ENCODE measurements at regions not wholly inside any gene's neighbourhood (a gene's known extent, or its start where the extent isn't known, plus 50 kb on each side); places are given as distances from the start of the nearest gene placed in this dataset.
A peak's percentile ranks its signal among the peaks of the same experiment; 100 is the strongest.

DNA sequence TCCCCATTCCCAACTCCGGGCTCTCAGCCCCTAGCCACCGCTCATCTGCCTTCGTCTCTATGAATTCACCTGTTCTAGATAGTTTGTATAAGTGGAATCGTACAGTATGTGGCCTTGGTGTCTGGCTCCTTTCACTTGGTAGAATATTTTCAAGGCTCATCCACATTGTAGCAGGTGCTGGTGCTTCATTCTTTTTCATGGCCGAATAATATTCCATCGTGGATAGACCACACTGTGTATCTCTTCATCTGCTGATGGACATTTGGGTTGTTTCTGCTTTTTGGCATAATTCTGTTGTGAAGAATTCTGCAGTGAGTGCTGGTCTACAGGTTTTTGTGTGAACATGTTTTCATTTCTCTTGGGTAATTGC lies 324.2 kb downstream of the SEC14L1 start:
- DNase-seq = no peak

GRCh38 chr17:77465358-77466041 lies 324.7 kb downstream of the SEC14L1 start:
- DNase-seq = peak; percentile 64

GRCh38 chr17:77466140-77466539 lies 325.4 kb downstream of the SEC14L1 start:
- DNase-seq = no peak

DNA sequence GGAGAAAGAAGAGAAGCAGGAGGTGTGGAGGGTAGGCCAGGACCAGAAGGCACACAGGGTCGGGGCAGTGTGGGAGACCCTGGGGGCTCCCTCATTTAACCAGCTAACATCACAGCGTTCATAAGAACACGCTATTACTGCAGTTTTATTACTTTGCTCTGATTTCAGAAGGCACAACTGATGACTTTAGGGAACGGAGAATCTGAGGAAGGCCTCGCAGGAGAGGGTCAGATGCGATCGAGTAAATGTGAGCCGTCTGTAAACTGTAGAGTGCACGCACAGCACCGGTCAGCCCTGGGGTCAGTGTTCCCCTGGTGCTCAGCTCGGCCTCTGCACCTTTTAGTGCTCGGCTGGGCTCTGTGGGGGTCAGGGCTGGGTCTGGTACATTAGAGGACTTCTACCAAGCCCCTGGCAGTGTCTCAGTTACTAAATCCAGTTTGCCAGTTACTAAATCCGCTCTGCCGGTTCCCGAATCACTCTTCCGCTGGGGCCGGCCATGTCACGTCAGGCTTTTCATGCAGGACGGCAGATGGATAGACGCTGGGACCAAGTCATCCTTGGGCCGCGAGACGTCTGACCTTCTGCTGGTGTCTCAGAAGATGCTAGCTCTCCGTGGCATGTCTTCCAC lies 325.9 kb downstream of the SEC14L1 start:
- no peak for DNase-seq

DNA sequence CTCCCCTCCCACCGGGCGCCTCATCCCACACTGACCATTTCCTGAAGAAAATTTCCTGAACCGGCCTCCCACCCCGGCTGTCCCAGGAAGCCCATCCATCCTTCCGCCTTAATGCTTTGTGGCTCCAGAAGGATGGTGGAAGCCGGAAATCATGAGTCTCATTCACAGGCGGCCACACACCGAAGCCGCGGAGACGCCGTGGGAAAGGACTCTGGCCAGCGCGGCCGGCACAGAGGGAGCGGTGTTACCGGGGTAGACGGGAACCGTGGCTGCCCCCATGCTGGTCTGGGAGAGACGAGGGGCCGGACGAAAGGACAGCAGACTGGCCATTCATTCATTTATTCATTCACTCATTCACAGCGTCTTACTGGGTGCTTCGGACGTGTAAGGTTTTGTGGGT lies 326.8 kb downstream of the SEC14L1 start:
- DNase-seq = no peak

- no peak for DNase-seq
Measured at GRCh38 chr17:77468897-77469296, 328.1 kb downstream of the SEC14L1 start.

DNA sequence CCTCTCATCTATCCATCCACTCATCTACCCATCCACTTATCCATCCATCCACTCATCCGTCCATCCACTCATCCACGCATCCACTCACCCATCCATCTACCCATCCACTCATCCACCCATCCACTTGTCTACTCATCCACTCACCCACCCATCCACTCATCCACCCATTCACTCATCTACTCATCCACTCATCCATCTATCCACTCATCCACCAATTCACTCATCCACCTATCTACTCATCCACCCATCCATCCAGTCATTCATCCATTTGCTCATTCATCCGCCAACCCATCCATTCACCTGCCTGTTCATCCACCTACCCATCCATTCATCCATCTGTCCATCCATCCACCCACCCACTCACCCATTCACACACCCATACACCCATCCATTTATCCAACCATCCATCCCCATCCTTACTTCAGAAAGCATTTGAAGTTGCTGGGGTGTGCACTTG lies 329.6 kb downstream of the SEC14L1 start:
- no peak for DNase-seq

- no peak for DNase-seq
Measured at GRCh38 chr17:77470800-77471733, 330.3 kb downstream of the SEC14L1 start.

GRCh38 chr17:77471984-77472461 lies 331.3 kb downstream of the SEC14L1 start:
- DNase-seq = no peak

DNA sequence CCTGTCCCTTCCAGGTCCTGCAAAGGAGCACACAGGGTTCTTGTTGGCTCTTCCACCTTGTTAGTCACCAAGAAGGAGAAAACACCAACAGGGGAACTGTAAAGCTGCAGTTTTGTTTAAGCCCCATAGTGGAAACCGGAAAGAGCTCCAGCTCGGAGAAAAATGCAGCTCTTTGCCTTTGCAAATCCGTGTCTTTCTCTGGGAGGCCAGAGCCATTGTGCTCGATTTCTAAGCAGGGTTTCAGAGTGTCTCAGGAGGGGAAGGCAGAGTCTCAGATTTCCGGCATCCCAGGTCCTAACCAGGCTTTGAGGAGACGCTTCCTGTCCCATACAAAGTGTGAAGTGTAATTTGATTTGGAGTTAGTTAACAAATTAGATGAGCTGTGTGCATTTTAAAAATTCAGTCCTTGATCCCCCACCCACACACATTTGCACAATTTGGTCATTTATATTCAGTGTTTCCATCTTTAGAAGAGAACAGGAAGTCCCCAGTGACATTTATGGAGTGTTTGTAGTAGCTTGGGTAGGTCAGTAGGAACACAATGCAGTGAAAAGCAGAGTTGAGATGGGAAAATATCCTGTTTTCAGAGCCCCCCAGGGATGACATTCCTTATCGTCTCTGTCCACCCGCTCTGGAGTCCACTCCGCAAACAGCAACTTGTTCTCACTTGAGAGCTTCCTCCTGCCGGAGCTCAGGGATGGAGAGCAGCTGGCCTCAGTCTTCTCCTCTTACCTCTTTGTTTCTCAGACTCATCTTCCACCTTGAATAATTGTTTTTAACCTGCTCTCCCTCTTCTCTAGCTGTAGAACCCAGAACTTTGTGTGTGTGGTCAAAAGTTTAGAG lies 331.9 kb downstream of the SEC14L1 start:
- no peak for DNase-seq

GRCh38 chr17:77473615-77474226 lies 333.0 kb downstream of the SEC14L1 start:
- no peak for DNase-seq

GRCh38 chr17:77474292-77474988 lies 333.7 kb downstream of the SEC14L1 start:
- DNase-seq = no peak

DNA sequence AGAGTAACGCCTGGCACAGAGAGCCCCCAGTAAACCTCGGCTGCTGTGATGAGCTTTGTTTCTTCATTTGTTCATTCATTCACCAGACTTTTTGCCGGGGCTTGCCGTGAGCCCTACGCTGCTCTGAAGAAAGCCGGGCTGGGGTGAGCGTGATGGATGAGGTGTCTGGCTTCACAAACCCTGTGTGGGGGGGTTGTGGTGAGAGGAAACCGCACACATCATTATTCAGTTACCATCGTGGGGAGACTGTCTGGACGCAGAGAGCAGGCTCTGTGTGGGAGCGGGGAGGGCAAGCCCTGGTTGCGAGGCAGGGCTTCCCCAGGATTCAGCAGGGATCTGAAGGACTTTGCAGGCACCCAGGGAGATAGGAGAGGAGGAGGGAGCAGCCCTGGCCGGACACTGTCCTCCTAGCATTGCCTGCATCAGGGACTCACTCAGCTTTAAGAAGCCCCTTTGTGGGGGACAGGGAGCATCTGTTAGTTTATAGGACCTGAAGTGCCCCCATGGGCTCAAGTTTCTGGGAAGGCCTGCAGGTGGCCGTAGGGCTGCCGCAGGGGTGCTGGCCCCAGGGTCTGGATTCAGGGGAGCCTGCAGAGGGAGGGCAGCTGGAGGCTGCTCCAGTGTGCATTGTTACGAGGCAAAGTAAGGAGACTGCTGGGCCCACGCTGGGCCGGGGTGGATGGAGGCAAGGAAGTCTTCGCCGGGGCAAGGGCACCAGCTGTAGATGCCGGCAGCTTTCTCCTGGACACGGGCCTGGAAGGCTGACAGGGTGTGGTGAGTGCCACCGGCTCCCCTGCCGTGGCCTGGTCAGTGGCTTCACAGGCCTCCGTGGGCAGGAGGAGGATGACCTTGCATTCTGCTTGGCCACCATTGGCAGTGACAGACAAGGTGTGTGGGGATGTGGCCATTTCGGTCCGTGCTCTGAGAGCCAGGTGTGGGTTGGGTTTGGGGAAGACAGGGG lies 334.5 kb downstream of the SEC14L1 start:
- peak; percentile 60 for DNase-seq

- no peak for DNase-seq
Measured at GRCh38 chr17:77476006-77476405, 335.2 kb downstream of the SEC14L1 start.

- no peak for DNase-seq
Measured at GRCh38 chr17:77476498-77476897, 335.7 kb downstream of the SEC14L1 start.

DNA sequence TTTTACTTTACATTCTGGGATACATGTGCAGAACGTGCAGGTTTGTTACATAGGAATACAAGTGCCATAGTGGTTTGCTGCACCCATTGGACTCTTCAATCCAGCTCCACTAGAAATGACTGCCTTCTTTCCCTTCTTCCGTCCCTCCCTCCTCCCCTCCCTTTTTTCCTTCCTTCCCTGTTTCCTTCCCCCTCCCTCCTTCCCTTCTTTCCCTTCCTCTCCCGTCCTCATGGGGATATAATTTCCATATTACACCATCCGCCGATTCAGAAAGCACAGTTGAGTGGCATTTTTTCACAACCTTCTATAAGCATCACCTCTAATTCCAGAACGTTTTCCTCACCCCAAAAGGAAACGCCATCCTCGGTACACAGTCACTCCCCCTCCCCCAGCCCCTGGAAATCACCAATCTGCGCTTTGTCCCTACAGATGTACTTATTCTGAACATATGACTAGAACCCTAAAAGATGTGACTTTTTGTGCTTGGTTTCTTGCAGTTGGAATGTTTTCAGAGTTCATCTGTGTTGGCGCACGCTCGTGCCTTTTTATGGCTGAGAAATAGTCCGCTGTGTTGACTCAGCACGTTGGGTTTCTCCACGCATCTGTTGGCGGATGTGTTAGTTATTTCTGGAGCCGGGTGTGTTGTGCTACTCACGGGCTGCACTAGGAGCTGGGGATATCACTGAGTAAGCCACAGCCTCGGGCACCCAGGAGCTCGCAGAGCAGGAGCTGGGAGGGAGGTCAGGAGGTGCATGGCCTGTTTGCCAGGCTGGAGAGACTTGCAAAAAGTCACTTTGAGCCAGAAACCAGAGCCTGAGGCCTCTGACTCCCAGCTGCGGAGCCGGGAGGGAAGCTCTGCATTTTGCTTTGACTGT lies 336.4 kb downstream of the SEC14L1 start:
- DNase-seq = no peak

DNA sequence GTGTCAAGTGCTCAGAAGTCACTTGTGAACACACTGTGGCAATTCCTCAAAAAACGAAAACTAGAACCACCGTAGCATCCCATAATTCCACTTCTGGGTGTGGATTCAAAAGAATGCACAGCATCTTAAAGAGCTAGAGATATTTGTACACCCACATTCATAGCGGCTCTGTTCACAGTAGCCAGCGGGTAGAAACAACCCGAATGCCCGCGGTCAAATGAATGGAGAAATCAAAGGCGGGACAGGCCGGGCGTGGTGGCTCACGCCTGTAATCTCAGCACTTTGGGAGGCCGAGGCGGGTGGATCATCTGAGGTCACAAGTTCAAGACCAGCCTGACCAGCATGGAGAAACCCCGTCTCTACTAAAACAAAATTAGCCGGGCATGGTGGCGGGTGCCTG lies 337.5 kb downstream of the SEC14L1 start:
- DNase-seq = no peak

GRCh38 chr17:77478899-77479298 lies 338.1 kb downstream of the SEC14L1 start:
- no peak for DNase-seq
